SU-DHL-6 (cell line): ENCODE measurements at regions not wholly inside any gene's neighbourhood (a gene's known extent, or its start where the extent isn't known, plus 50 kb on each side); places are given as distances from the start of the nearest gene placed in this dataset.

Experiments used
- EZH2phosphoT487 ChIP-seq: fragments of 200-600 bp; sonication (generic), shearing (Covaris generic); conservative IDR thresholded peaks from 2 replicates; pipeline ENCODE4 v1.6.1; 2018; ENCODE audit warnings: mild to moderate bottlenecking, antibody characterized with exemption, low read length, moderate library complexity, mixed read lengths
- TF ChIP-seq, protein P1 (sequence below): fragments of 200-600 bp; sonication (generic); IDR thresholded peaks from one replicate; pipeline ENCODE4 v1.5.1; 2017; ENCODE audit warnings: antibody characterized with exemption, mild to moderate bottlenecking, low read length, moderate library complexity; ENCODE audit not compliant: insufficient read depth, poor library complexity, severe bottlenecking

DNA sequence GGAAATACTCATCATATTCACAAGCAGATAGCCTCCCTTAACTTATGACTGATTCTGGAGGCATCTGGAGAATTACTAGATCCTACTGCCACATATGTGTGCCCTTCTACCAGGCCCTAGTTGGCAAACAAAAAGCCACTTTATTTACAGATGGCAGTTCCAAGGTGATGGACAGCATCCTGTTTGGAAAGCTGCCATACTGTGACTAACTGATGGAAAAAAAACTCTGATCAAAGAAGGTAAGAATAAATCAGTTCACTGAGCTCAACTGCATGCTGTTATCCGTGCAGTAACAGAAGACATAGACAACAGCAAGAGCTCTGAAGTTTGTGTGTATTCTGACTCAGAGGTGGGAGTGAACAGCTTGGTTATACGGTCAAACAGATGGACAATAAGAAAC, 279.8 kb upstream of the POU5F2 start:
- TF ChIP-seq, protein P1, sequence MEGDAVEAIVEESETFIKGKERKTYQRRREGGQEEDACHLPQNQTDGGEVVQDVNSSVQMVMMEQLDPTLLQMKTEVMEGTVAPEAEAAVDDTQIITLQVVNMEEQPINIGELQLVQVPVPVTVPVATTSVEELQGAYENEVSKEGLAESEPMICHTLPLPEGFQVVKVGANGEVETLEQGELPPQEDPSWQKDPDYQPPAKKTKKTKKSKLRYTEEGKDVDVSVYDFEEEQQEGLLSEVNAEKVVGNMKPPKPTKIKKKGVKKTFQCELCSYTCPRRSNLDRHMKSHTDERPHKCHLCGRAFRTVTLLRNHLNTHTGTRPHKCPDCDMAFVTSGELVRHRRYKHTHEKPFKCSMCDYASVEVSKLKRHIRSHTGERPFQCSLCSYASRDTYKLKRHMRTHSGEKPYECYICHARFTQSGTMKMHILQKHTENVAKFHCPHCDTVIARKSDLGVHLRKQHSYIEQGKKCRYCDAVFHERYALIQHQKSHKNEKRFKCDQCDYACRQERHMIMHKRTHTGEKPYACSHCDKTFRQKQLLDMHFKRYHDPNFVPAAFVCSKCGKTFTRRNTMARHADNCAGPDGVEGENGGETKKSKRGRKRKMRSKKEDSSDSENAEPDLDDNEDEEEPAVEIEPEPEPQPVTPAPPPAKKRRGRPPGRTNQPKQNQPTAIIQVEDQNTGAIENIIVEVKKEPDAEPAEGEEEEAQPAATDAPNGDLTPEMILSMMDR: no peak
- no peak for TF ChIP-seq EZH2phosphoT487
